ENCODE measurements at regions not wholly inside any gene's neighbourhood (a gene's known extent, or its start where the extent isn't known, plus 50 kb on each side); places are given as distances from the start of the nearest gene placed in this dataset.
"Not testable (repeated sequence)": the region's sequence is repeated elsewhere in the genome, so short reads cannot be mapped to it uniquely, and the experiment has no call there.

DNA sequence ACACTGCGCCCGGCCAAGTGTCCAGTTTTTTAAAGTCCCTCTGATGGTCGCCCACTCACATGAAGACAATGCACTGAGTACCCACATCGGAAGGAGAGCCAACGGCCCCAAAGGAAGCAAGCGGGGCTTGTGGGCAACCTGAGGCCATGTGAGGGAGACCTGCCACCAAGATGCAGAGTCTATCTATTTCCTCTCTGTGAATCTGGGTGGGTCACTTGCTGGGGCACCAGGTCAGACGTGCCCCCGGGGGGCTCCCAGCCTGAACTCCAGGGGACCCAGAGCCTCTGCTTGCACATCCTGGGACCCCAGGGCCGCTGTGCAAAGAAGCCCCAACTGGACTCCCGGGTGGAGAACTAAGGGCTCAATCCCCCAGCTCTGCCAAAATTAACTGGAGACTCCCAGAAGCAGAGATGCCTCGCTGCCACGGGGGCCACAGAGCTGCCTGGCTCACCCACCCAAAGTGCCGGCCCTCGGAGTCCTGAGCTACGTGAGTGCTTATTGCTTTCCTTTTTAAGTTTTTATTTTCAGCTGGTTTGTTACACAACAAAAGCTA is 106.4 kb downstream of the BRD1 start:
- DNase-seq = no peak

DNA sequence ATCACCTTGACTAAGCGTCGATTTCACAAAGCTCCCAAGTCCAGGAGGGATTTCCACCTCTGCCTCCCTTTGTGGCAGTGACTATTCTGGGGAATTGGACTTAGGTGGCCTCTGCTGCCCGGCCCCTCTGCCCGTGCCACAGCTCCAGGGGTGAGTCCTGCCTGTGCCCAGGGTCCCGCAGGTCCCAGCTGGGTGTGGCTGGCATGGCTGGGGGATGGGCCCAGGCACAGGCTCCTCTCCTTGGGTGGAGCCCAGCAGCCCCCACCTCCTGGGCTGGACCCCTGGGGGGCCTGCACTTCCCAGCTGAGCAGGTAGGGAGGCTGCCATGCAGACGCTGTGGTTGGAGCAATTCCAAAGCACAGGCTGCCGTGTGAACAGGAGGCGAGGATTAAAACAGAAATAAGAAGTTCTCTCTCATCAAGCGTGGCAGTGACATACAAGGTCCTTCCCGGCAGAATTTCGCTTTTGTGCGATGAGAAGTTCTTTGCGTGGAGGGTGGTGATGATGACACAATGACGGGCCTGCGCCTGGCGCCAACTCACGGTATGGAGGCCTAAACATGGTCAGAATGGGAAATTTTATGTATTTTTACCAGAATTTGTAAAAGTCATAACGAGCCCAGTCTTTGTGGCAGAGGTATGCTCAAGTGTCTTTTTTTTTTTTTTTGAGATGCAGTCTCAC is 107.3 kb downstream of the BRD1 start:
- DNase-seq = no peak

DNA sequence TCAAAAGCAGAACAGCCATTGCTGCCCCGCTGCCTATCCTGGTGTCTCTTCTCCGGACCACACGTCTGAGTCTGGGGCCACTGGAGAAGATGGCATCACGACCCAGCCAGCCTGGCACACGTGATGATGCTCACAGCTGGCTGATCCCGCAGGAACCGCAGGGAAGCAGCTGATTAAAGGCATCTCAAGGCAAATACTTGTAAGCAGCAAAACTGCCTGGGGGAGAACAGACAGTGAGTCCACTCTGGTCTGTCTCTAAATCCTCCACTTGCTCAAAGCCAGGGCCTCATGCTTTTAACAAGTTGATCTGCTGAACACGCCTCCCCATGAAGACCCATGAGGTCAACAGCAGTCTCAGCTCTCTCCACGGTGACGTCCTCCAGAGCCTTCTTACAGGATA is 108.6 kb downstream of the BRD1 start:
- DNase-seq = no peak

DNA sequence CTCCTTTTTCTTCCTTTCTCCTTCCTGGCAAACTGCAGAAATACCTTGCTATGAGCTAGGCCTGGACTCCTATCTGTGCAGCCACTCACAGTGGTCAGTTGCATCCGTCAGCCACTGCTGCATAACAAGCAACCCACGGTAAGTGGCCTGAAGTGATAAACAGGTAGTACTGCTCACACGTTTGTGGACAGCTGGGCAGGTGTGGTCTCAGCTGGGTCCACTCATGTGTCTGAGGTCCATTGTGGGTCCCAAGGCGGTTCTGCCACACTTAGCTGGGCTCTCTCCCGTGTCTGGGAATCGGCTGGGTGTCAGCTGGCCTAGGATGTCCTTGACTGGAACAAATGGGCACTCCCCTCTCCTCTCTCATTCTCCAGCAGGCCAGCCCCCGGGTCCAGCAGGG is 109.3 kb downstream of the BRD1 start:
- DNase-seq = no peak

DNA sequence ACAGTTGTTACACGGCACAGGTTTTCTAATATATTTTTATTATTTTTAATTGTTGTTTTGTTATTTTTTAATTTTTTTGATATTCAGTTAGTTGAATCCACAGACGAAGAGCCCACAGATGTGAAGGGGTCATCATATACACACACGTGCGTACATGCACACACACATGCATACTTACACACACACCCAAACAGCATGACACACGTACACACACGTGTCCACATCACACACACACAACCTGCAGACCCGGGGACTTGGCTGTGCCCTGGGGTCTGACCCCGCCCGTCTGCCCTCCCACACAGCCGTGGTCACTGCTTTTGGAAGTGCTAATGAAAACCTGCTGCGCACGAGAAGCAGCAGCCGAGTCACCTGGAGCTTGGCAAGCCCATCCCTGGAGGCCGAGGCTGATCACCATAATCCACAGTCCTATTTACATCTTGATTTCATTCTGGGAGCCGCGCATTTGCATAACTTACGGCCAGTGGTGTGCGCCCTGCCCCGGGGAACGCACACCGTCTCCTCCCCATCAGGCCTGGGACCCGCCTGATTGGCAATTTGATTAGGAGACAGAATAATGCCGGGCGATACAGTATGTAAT is 110.3 kb downstream of the BRD1 start:
- no peak for DNase-seq

DNA sequence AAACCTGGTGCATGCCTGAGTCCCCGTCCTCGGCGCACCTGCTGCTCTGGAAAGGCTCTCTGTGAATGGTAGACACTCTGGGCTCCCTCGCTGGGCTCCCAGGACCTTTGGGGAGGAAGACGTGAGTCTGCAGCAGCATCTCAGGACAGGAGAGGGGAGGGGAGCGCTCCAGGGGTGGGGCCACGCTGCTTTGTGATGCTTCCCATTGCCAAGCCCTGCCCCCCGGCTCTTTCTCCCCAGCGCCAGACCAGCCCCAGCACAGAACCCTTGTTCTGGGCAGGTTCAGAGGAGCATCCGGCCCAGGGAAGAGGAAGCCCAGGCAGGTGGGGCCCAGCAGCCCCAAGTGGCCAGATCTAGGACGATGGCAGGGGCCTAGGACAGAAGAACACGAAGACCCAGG is 111.2 kb downstream of the BRD1 start:
- DNase-seq = no peak

DNA sequence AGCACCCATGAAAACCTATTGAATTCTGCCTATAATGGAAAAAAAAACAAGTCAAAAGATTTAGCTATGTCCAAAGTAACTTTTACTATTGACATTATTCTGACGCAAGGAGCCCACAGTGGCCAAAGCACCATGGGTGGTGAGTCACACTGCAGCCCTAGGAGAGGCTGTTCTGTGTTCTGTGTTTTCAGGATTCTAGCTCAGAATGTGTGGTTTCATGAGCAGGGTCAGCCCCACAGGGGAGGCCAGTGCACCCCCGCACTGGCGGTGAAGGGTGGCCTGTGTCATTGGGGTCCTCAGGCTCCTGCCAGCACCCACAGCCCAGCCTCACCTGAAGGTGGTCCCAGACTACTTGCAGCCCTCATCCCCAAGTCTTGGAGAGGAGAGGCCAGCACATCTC is 112.2 kb downstream of the BRD1 start:
- DNase-seq = no peak

DNA sequence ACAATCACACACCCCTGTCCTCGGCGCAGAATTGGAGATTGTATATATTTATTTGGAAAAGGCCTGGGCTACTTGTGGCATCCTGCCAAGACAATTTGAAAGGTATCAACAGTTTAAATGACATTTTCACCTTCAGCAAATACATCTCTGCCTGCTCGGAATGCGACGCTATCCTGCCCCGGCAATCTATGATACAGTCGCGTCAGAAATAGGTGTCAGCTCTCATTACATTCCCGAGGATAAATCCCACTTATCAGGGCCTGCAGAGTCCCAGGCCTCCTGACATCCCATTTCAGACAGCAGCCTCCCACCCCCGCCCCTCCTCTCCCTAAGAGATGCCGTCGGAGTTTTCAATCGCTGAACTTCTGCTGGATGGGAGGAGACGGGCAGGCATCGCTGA is 114.7 kb downstream of the BRD1 start:
- no peak for DNase-seq

DNA sequence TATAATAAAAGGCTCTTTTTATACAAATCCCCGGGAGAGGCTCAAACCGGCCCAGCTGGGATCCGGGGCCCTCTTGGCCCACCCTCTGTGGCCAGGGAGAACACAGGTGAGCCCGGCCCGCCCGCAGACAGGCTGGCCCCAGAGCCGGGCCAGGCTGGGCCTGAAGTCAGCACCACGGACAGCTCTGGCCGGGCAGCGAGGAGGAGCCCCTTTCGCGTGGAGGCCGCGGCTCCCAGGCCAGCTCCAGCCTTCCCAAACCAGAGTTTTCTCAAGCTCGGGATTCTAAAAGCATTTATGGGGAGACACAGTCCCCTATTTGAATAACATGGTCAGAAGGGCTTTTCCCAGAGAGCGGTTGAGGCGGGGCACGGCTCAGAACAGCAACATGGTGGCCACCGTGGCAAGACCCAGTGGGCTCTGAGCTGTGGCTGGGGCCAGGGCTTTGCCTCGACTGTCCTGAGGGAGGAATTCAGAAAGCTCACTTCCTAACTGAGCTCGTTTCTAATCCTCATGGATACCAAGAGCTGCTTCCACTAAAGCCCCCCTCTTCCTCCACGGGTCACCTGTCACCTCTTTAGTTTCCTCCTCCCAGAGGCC is 115.4 kb downstream of the BRD1 start:
- peak; percentile 7 for DNase-seq

DNA sequence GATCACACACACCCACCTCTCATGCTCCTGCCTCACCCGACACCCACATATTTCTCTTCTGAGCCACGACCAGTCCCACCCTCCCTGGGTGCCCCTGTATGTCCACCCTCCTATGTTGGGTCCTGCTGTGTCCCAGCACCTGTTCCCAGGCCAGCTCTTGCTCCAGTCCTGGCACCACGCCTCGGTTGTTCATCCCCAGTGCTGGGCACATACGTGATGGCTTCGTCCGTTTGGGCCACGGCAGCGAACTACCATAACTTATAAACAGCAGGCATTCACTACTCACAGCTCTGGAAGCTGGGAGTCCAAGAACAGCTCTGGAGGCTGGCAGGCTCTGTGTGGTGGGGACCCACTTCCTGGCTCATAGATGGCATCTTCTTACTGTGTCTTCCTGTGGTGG is 116.9 kb downstream of the BRD1 start:
- DNase-seq = no peak

DNA sequence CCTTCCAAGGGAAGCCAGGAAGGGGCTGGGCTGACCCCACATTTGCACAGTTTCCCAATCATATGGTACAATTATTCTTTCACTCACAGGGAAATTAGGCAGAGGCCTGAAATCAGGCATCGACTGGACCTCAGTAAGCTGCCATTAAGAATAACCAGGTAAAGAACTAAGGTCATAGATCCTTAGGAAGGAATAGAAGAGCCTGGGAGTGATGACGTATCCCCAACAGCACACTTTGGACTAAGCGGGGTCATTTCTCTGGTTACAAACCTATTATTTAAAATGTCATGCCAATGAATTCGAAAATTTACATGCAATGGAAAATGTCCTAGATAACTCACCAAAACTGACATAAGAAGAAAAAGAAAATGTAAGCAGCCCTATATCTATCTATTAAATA is 118.2 kb downstream of the BRD1 start:
- no peak for DNase-seq

DNA sequence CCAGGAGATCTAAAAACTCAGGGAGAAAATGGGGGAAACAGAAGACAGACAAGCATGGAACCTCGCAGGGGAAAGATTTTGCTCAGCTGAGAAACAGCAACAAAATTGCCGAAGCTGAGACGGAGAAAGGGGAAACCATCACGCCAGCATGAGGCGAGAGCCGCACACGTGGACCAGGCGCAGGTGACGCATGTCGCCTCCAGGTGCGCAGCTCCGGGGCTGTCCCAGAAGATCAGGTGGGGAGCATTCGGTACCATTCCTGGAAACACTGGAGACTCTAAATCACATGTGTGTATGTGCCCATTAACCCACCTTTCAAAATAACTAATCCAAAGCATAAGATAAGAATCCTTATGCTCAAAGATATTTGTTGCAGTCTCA is 121.7 kb downstream of the BRD1 start:
- DNase-seq = no peak

DNA sequence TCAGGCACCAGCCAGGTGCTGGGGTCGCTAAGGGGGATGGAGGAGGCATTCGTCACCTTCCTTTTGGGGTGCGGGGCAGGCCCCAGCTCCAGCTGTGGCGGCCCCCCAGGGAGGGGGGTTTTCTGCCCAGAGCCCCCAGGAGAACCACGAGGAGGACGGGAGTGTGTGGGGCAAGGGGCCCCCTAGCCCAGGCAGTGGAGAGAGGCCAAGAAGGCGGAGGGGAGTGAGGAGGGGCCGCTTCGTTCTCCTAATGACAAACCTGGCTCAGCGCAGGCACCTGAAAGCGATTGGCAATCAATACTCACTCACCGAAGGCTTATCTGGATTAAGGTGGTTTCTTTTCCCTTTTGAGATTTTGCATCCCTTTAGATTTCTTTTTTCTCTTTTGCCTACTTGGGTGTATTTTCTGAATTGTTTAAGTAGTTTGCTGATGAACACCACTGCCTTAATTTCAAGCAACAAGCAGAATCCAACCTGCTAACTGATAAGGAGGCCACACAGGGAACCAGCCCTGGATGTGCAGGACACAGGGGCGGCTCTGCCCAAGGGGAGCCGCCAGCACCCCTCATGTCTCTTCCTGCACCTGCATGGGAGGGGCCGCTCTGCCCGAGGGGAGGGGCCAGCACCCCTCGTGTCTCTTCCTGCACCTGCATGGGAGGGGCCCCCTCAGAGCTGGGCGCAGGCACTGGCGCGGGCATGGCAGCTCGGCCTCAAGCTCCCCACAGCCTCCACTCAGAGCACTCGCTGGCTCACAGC is 122.3 kb downstream of the BRD1 start:
- no peak for DNase-seq

DNA sequence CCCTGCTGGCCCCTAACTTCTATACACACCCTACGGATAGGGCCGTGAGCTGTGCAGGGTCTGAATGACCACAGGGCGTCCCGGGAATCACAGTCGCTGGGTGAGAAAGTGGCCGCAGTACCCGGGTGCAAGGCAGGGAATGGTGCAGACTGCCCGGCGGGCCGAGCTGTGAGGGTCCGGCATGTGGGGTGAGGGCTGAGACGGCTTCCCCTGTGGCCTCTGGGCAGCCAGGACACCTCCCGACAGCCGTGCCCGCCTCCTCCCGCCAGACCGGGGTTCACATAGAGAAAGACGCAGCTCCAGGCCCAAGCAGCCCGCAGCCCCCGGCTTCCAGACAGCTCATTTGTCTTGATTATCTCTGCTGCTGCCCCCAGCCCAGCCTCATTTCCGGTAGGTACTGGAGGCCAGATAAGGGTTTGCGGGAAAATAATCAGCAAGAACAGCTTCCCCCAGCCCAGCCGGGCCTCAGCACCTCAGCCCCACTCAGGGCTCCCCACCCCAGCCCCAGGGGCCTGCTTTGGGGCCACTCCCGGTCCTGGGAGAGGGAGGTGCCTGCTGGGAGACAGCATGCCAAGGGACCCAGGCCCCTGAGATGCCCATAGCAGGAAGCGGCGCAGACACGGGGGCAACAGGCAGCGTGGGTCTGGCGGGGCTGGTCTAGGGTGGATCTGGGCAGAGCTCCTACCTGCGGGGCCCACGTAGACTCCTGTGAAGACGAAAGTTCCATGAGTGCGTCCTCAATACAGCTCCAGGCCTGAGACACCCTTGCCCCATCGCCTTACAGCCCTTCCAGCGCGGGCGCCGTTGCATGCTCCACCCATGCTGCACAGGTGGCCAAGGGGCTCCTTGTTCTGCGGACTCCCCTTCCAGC is 123.1 kb downstream of the BRD1 start:
- no peak for DNase-seq

DNA sequence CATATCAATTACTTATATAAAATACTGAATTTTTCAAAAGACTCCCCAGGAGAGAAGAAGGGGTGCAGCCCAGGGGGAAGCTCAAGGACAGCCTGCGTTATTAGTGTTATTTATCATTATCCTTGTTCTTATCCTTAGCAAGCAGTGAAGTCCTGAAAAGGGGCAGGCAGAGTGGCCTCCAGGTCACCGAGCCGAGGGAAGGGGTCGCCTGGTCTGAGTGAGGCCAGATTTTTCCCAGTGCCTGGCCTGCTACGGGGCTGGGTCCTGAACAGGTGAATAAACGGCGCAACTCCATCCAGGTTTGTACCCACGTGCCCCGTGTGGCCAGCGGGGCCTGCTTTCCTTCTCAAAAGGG is 123.7 kb downstream of the BRD1 start:
- no peak for DNase-seq

DNA sequence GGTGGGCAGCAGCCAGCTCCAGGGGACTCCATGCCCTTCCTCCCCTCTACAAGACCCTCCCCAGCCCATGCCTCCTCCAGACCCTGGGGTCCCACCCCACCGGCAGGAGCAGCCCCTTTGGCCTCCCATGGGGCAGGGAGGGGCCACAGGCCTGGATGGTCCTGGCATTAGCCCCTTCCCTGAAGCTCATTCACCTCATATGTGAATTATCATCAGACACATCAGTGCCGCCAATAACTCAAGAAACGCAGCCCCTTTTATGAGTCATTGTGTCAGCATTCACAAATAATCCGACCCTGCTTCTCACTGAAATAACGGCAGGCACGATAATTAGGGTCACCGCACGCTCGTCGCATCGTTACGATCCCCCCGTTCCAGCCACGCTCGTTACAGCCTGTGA is 124.2 kb downstream of the BRD1 start:
- DNase-seq = no peak

DNA sequence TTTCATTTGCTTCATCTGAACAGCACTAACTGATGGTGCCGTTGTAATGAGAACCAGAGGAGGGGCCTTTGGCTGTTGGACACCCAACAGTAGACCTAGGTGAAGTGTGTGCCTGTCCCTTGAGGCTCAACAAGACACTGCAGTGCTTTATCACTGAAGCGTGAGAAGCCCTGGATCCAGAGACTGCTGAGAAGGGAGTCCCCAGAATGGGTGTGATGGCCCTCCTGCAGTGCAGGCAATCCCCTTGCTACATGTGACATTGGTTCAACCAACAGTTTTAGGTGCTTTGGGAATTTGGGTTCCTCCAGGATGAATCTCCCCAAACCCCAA is 125.6 kb downstream of the BRD1 start:
- no peak for DNase-seq

DNA sequence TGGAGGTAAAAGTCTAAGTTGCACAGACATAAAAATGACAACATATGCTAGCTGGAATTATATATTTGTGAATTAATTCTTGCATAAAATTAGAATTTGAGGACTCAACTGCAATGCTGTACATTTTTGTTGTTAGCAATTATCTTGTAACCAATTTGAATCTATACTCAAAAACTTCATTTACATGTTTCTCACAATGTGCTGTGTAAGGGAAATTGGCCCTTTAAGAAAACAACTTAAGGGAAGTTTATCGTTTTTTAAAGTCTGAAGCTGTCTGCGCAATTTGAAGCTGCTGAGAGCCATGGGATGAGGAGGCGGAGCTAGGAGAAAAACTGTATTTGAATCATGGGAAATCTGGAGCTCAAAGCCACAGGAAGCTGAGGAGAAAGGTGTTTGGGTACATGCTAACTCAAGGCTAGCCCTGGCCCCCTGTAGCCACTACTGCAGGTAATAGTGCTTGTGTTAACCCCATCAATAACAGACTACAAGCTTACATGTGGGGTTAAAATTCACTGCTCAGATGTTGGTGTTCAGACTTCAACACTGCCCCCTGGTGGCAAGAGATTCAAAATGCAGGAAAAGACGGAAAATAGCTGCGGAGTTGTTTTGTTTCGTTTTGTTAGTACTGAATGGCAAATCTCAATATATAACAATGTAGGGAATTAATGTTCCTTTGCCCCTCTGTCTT is 126.1 kb downstream of the BRD1 start:
- peak; percentile 25 for DNase-seq

DNA sequence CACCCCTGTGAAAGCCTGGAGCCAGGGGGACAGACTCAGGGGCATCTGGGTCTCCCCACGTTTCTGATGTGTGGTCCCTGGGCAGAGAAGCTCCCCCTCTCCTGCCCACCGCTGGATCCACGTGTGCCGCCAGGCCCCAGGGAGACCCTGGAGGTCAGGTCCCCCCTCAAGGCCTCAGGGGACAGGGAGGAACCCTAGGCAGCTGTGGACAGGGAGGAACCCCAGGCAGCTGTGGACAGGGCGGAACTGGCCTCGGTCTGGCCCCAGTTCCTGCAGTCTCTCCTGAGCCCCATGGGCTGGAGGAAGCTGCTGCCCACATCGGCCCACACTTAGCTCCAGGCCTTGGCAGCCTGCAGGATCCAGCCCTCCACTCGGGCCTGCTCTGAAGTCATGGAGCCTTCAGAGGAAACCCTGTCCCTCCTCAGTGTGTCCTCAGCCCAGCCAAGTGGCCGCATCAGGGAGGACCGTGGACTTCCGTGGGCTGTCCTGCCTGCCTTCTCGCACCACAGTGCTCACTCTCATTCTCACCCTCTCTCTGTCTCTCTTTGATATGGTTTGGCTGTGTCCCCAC is 127.7 kb downstream of the BRD1 start:
- no peak for DNase-seq

DNA sequence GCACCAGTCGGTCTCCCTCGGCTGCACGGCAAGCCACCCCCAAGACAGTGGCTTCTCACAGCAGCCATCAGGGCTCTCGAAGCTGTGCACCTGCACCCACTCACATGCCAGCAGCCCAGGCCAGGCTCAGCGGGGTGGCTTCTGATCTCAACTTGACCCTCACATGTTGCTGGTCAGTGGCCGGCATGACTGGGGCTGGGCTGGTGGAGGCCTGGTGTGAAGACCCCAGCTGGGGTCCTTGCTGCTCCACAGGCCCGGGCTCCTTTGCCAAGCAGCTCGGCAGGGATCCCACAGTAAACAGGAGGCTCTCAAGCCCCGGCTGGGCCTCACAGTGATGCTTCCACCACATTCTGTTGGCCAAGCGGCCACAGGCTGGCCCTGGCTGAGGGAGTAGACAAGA is 128.2 kb downstream of the BRD1 start:
- DNase-seq = no peak

DNA sequence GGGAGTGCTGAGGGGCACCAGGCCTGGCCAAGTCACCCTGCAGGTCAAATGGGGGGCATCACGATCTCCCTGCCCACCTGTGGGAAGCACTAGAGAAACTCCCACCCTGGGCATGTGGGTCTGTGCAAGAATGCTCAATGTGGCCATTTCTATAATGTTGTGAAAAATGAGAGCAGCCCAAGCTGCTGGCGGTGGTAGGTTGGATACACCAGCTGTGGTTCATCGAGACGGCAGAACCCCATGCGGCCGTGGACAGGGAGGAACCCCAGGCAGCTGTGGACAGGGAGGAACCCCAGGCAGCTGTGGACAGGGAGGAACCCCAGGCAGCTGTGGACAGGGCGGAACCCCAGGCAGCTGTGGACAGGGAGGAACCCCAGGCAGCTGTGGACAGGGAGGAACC is 129.1 kb downstream of the BRD1 start:
- DNase-seq = not testable (repeated sequence)

DNA sequence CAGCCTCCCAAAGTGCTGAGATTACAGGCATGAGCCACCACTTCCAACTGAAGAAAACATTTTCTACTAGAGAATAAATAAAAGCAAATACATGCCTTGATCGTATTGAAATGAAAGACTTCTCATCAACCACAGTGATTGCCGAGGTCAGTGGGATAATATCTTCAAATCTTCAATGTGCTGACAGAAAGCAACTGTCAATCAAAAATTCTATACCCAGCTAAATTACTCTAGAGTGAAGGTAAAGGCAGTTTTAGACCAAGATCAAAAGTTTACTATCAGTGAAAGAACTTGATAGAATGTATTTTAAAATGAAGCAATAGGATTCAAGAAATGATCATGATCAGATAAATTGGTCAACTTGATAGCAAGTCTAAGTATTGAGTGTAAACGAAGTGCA is 130.6 kb downstream of the BRD1 start:
- DNase-seq = no peak
